CD1c-positive myeloid dendritic cell (primary cell): ENCODE measurements at regions not wholly inside any gene's neighbourhood (a gene's known extent, or its start where the extent isn't known, plus 50 kb on each side); places are given as distances from the start of the nearest gene placed in this dataset.
A peak's percentile ranks its signal among the peaks of the same experiment; 100 is the strongest.

ENCODE experiments used
- DNase-seq: peaks from one replicate; pipeline ENCODE4 v3.0.0-alpha.2; 2016; ENCODE audit errors: extremely low spot score

GRCh38 chr7:26076691-26077090 lies 75.3 kb upstream of the NFE2L3 start:
- no peak for DNase-seq

GRCh38 chr7:26078437-26079336 lies 73.3 kb upstream of the NFE2L3 start:
- peak; percentile 74 for DNase-seq

- no peak for DNase-seq
Observed at GRCh38 chr7:26081638-26082037, 70.4 kb upstream of the NFE2L3 start.

- no peak for DNase-seq
Observed at GRCh38 chr7:26083113-26083512, 68.9 kb upstream of the NFE2L3 start.

- DNase-seq: no peak
Observed at GRCh38 chr7:26084418-26084817, 67.6 kb upstream of the NFE2L3 start.

- DNase-seq: no peak
Observed at GRCh38 chr7:26085771-26086170, 66.2 kb upstream of the NFE2L3 start.

- DNase-seq: no peak
Observed at GRCh38 chr7:26087321-26088091, 64.5 kb upstream of the NFE2L3 start.

- peak; percentile 74 for DNase-seq
Observed at GRCh38 chr7:26089469-26089868, 62.5 kb upstream of the NFE2L3 start.

- peak; percentile 49 for DNase-seq
Observed at GRCh38 chr7:26090927-26091519, 61.0 kb upstream of the NFE2L3 start.

GRCh38 chr7:26091933-26092332 lies 60.1 kb upstream of the NFE2L3 start:
- no peak for DNase-seq

- no peak for DNase-seq
Observed at GRCh38 chr7:26093023-26093422, 59.0 kb upstream of the NFE2L3 start.

- DNase-seq: no peak
Observed at GRCh38 chr7:26096136-26096535, 55.9 kb upstream of the NFE2L3 start.

- no peak for DNase-seq
Observed at GRCh38 chr7:26097837-26098668, 53.9 kb upstream of the NFE2L3 start.

- no peak for DNase-seq
Observed at GRCh38 chr7:26099236-26099635, 52.8 kb upstream of the NFE2L3 start.

GRCh38 chr7:26100406-26101339 lies 51.3 kb upstream of the NFE2L3 start:
- DNase-seq: peak; percentile 85

- peak; percentile 73 for DNase-seq
Observed at GRCh38 chr7:26101361-26102151, 50.4 kb upstream of the NFE2L3 start.

GRCh38 chr7:26102176-26102575 lies 49.8 kb upstream of the NFE2L3 start:
- no peak for DNase-seq
